K562 (cell line): ENCODE measurements at regions not wholly inside any gene's neighbourhood (a gene's known extent, or its start where the extent isn't known, plus 50 kb on each side); places are given as distances from the start of the nearest gene placed in this dataset.

ENCODE experiments used
- HNRNPLL ChIP-seq: fragments of 200-400 bp; formaldehyde crosslinking; IDR thresholded peaks from 2 replicates; pipeline ENCODE4 v1.6.1; 2017; ENCODE audit warnings: low read length, low read depth, mild to moderate bottlenecking; ENCODE audit not compliant: poor library complexity, severe bottlenecking
- TCF7 ChIP-seq: sonication (generic); IDR thresholded peaks from 2 replicates; pipeline ENCODE4 v1.6.1; 2016; ENCODE audit warnings: antibody characterized with exemption, borderline replicate concordance

DNA sequence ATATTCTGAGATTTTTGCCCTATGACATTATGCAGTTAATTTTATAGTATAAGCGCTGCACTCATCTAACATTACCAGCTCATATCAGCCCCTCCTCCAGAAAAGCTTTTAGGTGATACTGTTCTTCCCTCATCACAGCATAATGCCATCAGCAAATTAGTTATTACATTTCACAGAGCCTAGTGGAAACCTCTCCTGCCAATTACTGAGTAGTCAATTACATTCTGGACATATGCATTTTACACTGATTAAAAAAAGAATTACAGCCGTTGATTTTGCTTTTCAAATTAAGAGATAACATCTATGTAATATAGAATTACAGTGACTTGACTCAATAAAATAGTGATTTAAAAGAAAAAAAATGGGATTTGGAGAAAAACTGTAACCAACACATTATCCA, 542.1 kb downstream of the UQCRFS1 start:
- TF ChIP-seq HNRNPLL (no peak), TCF7 (no peak)
